A549 (cell line): ENCODE measurements at regions not wholly inside any gene's neighbourhood (a gene's known extent, or its start where the extent isn't known, plus 50 kb on each side); places are given as distances from the start of the nearest gene placed in this dataset.
A peak's percentile ranks its signal among the peaks of the same experiment; 100 is the strongest.

Source experiments
- ATAC-seq, 2 experiments: fragments of 200-7000 bp in 1 of 2; fragments of >200 bp in 1 of 2; cut with Nextera tagmentation in 1 of 2; cut with Tn5 transposase in 1 of 2; 3 replicates each; pipeline versions ENCODE4 v1.8.0 to v1.9.1; 2018 to 2020; ENCODE audit warnings: mild to moderate bottlenecking in 1 of 2, moderate library complexity in 1 of 2
- CTCF ChIA-PET: fragments of 300-600 bp; sonication (Branson Sonifier 250); formaldehyde crosslinking; extraction: SDS; loops from one replicate; lab custom pipeline; 2021; ENCODE audit warnings: antibody characterized with exemption, inconsistent platforms; lab: Yijun Ruan, JAX
- POLR2A ChIA-PET: fragments of 350-600 bp; formaldehyde crosslinking; extraction: SDS; loops from one replicate; lab custom pipeline; 2021; ENCODE audit warnings: antibody characterized with exemption, inconsistent platforms; lab: Yijun Ruan, JAX
- DNase-seq, 2 experiments: peaks; one replicate each; pipeline versions ENCODE4 v3.0.0 to v3.0.0-alpha.2; 2011 to 2016; ENCODE audit warnings: low read depth in 1 of 2, low spot score in 1 of 2
- FAIRE-seq: peaks from 2 replicates; lab custom pipeline; 2011; peaks lifted over from hg19 to GRCh38; lab: Jason Lieb, UNC
- H3K27ac ChIP-seq, 2 experiments: fragments of >200 bp; sonication (Bioruptor Twin); formaldehyde crosslinking; 3 replicates each; pipeline ENCODE4 v1.5.1; 2016 to 2017
- H3K4me1 ChIP-seq: fragments of >200 bp; sonication (Bioruptor Twin); formaldehyde crosslinking; 3 replicates; pipeline ENCODE4 v1.6.1; 2016
- H3K4me2 ChIP-seq: fragments of >200 bp; sonication (Bioruptor Twin); formaldehyde crosslinking; 3 replicates; pipeline ENCODE4 v1.6.1; 2016
- H3K4me3 ChIP-seq: fragments of >200 bp; sonication (Bioruptor Twin); formaldehyde crosslinking; 3 replicates; pipeline ENCODE4 v1.5.1; 2016
- H3K9me3 ChIP-seq: fragments of >200 bp; sonication (Bioruptor Twin); formaldehyde crosslinking; 3 replicates; pipeline ENCODE4 v1.6.1; 2016
- BHLHE40 ChIP-seq: IDR thresholded peaks from 2 replicates; pipeline ENCODE4 v1.6.1; 2012; ENCODE audit warnings: low read depth, low read length, inconsistent platforms
- CBX8 ChIP-seq: fragments of 200-600 bp; sonication (generic); IDR thresholded peaks from 2 replicates; pipeline ENCODE4 v1.6.1; 2016
- CEBPB ChIP-seq, 2 experiments: fragments of >200 bp in 1 of 2; sonication (Bioruptor Twin) in 1 of 2; formaldehyde crosslinking in 1 of 2; IDR thresholded peaks; 2 replicates each; pipeline ENCODE4 v1.6.1; 2012 to 2016
- EP300 ChIP-seq, 2 experiments: fragments of >200 bp; sonication (Bioruptor Twin); formaldehyde crosslinking; IDR thresholded peaks; 2 replicates in 1 of 2; 3 replicates in 1 of 2; pipeline ENCODE4 v1.6.1; 2016 to 2017
- FOSL2 ChIP-seq, 2 experiments: fragments of 450-650 bp in 1 of 2; fragments of >200 bp in 1 of 2; sonication (Bioruptor Twin) in 1 of 2; formaldehyde crosslinking; IDR thresholded peaks; 2 replicates each; pipeline versions ENCODE4 v1.5.0 to v1.6.1; 2016 to 2020; ENCODE audit warnings: mild to moderate bottlenecking in 1 of 2, moderate library complexity in 1 of 2
- FOXS1 ChIP-seq: fragments of 250-450 bp; sonication (Bioruptor Pico); IDR thresholded peaks from 2 replicates; pipeline ENCODE4 v1.5.0; 2020; ENCODE audit warnings: mild to moderate bottlenecking, moderate library complexity
- GATA3 ChIP-seq: IDR thresholded peaks from 2 replicates; pipeline ENCODE4 v1.6.1; 2012; ENCODE audit warnings: borderline replicate concordance
- HOXA7 ChIP-seq: fragments of 250-450 bp; sonication (Bioruptor Pico); IDR thresholded peaks from 2 replicates; pipeline ENCODE4 v1.5.0; 2020; ENCODE audit warnings: mild to moderate bottlenecking, moderate library complexity
- HOXB5 ChIP-seq: fragments of 250-450 bp; sonication (Bioruptor Pico); IDR thresholded peaks from 2 replicates; pipeline ENCODE4 v1.5.0; 2020; ENCODE audit warnings: mild to moderate bottlenecking, moderate library complexity
- JUN ChIP-seq, 2 experiments: fragments of >200 bp; sonication (Bioruptor Twin); formaldehyde crosslinking; IDR thresholded peaks; 2 replicates in 1 of 2; 3 replicates in 1 of 2; pipeline ENCODE4 v1.6.1; 2016 to 2017
- JUNB ChIP-seq: fragments of >200 bp; sonication (Bioruptor Twin); formaldehyde crosslinking; IDR thresholded peaks from 2 replicates; pipeline ENCODE4 v1.6.1; 2016
- MYC ChIP-seq: IDR thresholded peaks from 2 replicates; pipeline ENCODE4 v1.6.1; 2012; ENCODE audit warnings: mild to moderate bottlenecking, inconsistent platforms, low read length, improper control_type of control experiment, borderline replicate concordance
- RAD21 ChIP-seq, 2 experiments: fragments of >200 bp in 1 of 2; sonication (Bioruptor Twin) in 1 of 2; formaldehyde crosslinking in 1 of 2; IDR thresholded peaks in 1 of 2; conservative IDR thresholded peaks in 1 of 2; 2 replicates in 1 of 2; 3 replicates in 1 of 2; pipeline ENCODE4 v1.6.1; 2012 to 2018; ENCODE audit warnings: inconsistent platforms in 1 of 2
- RCOR1 ChIP-seq: fragments of 150-350 bp; IDR thresholded peaks from 2 replicates; pipeline ENCODE4 v1.6.1; 2014; ENCODE audit warnings: antibody characterized with exemption, low read length, low read depth
- RFX5 ChIP-seq: fragments of 450-650 bp; IDR thresholded peaks from 2 replicates; pipeline ENCODE4 v1.7.1; 2014; ENCODE audit warnings: antibody characterized with exemption, mild to moderate bottlenecking, moderate library complexity
- RNF2 ChIP-seq: fragments of 200-600 bp; sonication (generic); IDR thresholded peaks from 2 replicates; pipeline ENCODE4 v1.6.1; 2016; ENCODE audit warnings: low read depth, mild to moderate bottlenecking, antibody characterized with exemption, moderate library complexity, borderline replicate concordance
- SMC3 ChIP-seq: fragments of >200 bp; sonication (Bioruptor Twin); formaldehyde crosslinking; IDR thresholded peaks from 3 replicates; pipeline ENCODE4 v1.6.1; 2018; ENCODE audit warnings: inconsistent platforms
- TFCP2L1 ChIP-seq: fragments of 250-450 bp; sonication (Bioruptor Pico); IDR thresholded peaks from 2 replicates; pipeline ENCODE4 v1.5.0; 2021; ENCODE audit warnings: mild to moderate bottlenecking
- ZC3H11A ChIP-seq: fragments of 450-650 bp; IDR thresholded peaks from 2 replicates; pipeline ENCODE4 v1.6.1; 2014; ENCODE audit warnings: antibody characterized with exemption, mild to moderate bottlenecking
- WGBS: methylation state at CpG from one replicate; pipeline ENCODE4 v1.1.6; 2017; ENCODE audit errors: missing lambda C conversion rate; 5-methylcytosine and 5-hydroxymethylcytosine counted together
- TF ChIP-seq, protein P1 (sequence below): fragments of 450-650 bp; IDR thresholded peaks from 2 replicates; pipeline ENCODE4 v1.6.1; 2014; ENCODE audit warnings: antibody characterized with exemption

- WGBS, result 70% methylated on average over 1 of the region's 1 CpG
- no peak overlapping the region for H3K4me2 ChIP-seq
- POLR2A ChIA-PET, result no interaction called here
- ATAC-seq, result no peak
- H3K27ac ChIP-seq, result peak overlapping the region in 1 of 2 experiments; percentile 76; a peak in 1 of 6 replicates
- DNase-seq, result no peak
- H3K4me1 ChIP-seq, result peaks cover 19% of the 10 kb centered on the region
- H3K9me3 ChIP-seq, result no peaks in the 10 kb centered on the region
- no peak for FAIRE-seq
- TF ChIP-seq CBX8 (no peak), HOXA7 (CRISPR knock-in tag) (no peak), ZC3H11A (no peak), GATA3 (no peak), RFX5 (no peak), HOXB5 (no peak), SMC3 (no peak), TFCP2L1 (CRISPR knock-in tag) (no peak), RAD21 (conservative IDR thresholded peaks at IDR 0.05 in 1 of 2, IDR thresholded peaks at IDR 0.05 in 1 of 2) (no peak), FOXS1 (CRISPR knock-in tag) (no peak)
- H3K4me3 ChIP-seq, result no peak overlapping the region
- CTCF ChIA-PET, result interaction anchor here (1.1 to 2.9 kb wide), 3 partner anchors 11 to 501 kb away, joined by 3 to 9 read pairs (median 3); no protein-coding TSS in a partner anchor
These were observed 217.7 kb downstream of the NUAK1 start for GRCh38 chr12:105921055-105921454.

DNA sequence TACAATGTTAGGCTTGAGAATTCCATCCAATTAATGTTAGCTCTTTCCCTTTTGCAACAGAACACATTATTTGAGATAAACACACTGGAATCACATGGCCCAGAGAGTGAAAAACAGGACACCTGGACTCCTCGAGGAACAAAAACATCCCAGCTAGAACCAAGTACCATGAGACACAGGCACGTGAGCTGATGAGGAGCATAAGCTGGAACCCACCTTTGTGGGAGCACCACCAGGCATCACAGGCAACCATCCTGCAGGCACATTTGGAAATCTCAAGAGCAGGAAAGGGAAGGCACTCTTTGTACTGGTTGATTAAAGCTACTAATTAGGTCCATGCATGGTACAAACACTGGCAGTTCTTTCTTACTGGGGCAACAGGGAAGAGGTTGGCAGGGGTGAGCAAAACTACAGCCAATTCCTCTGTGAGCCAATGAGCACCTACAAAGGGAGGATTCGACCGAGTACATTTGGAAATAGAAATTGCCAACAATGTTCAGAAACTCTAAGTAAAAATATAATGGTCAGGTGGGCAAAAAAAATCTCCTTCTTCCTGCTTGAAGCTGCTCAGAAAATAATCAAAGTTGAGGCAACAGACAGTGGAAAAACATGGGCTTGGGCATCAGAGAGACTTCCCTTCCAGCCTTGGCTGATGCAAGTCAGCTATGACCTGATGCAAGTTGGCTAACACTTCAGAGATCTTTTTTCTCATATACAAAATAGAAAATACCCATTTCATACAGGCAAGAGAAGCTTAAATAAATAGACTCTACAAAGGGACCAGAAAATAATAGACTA lies 216.7 kb downstream of the NUAK1 start:
- TF ChIP-seq CEBPB (IDR thresholded peaks at IDR 0.05) (peak; percentile 38 to 39; a peak in 3 of 4 replicates), CBX8 (no peak)
- TF ChIP-seq, protein P1, sequence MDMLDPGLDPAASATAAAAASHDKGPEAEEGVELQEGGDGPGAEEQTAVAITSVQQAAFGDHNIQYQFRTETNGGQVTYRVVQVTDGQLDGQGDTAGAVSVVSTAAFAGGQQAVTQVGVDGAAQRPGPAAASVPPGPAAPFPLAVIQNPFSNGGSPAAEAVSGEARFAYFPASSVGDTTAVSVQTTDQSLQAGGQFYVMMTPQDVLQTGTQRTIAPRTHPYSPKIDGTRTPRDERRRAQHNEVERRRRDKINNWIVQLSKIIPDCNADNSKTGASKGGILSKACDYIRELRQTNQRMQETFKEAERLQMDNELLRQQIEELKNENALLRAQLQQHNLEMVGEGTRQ, result no peak
- ATAC-seq, result peak; percentile 39 to 48; a peak in 4 of 6 replicates
- Histone ChIP-seq H3K9me3 (no peaks in the 10 kb centered on the region), H3K27ac (peak overlapping the region; percentile 76 to 84), H3K4me3 (no peak overlapping the region), H3K4me1 (peaks cover 19% of the 10 kb centered on the region), H3K4me2 (peak overlapping the region; percentile 45)
- ChIA-PET POLR2A (interaction anchor here (0.9 to 1.5 kb wide), 2 partner anchors 108 to 214 kb away, joined by 3 to 7 read pairs; no protein-coding TSS in a partner anchor), CTCF (interaction anchor here (1.0 to 2.9 kb wide), 5 partner anchors 8 to 502 kb away, joined by 3 to 9 read pairs (median 4); no protein-coding TSS in a partner anchor)
- 83% methylated on average over 4 of the region's 4 CpGs for WGBS
- no peak for FAIRE-seq
- DNase-seq, result peak in 1 of 2 experiments; percentile 43

DNA sequence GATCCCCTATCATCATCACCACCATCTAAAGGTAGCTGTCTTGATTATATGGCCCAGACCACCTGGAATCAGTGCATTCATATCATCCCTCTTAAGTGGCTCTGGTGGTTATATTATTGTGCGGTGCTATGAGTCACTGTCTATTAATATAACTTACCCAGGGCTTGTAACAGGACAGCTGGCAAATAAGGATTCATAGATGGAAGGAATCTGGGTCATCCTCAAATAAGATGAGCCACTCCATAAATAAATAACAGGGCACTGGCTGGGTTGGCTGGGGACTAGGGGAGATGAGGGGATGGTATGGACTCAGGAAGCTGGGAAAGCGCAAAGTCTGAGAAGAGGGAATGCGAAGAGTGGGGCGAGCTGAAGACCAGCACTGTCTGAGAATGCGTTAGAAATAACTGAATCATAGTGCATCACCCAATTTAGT lies 216.1 kb downstream of the NUAK1 start:
- ATAC-seq (peak; percentile 94 to 95), FAIRE-seq (no peak), DNase-seq (peak; percentile 39 to 76)
- Histone ChIP-seq H3K4me2 (peak overlapping the region; percentile 45), H3K27ac (peak overlapping the region; percentile 76 to 84), H3K4me3 (no peak overlapping the region), H3K4me1 (peaks cover 19% of the 10 kb centered on the region), H3K9me3 (no peaks in the 10 kb centered on the region)
- WGBS, result 56% methylated on average over 5 of the region's 5 CpGs
- POLR2A ChIA-PET, result interaction anchor here (0.9 to 1.5 kb wide), 2 partner anchors 107 to 213 kb away, joined by 3 to 7 read pairs; no protein-coding TSS in a partner anchor
- CTCF ChIA-PET, result interaction anchor here (1.0 to 2.9 kb wide), 5 partner anchors 8 to 502 kb away, joined by 3 to 9 read pairs (median 4); no protein-coding TSS in a partner anchor
- TF ChIP-seq MYC (no peak), RFX5 (no peak), BHLHE40 (no peak), RCOR1 (no peak), EP300 (IDR thresholded peaks at IDR 0.05) (peak in 1 of 2 experiments; percentile 37; a peak in 1 of 5 replicates), JUNB (peak; percentile 58; the same call in 1 of the 2 replicates), FOSL2 (IDR thresholded peaks at IDR 0.05) (no peak), FOSL2 (CRISPR knock-in tag; IDR thresholded peaks at IDR 0.05) (peak; percentile 68), RNF2 (no peak), JUN (IDR thresholded peaks at IDR 0.05) (0 out of 5 replicates have a peak, but pooled peaks of 1 of the 2 experiments have one; percentile 17)
